SU-DHL-6 (cell line): ENCODE measurements at regions not wholly inside any gene's neighbourhood (a gene's known extent, or its start where the extent isn't known, plus 50 kb on each side); places are given as distances from the start of the nearest gene placed in this dataset.

ENCODE experiments used
- EZH2phosphoT487 ChIP-seq: fragments of 200-600 bp; sonication (generic), shearing (Covaris generic); conservative IDR thresholded peaks from 2 replicates; pipeline ENCODE4 v1.6.1; 2018; ENCODE audit warnings: mild to moderate bottlenecking, antibody characterized with exemption, low read length, moderate library complexity, mixed read lengths
- TF ChIP-seq, protein P1 (sequence below): fragments of 200-600 bp; sonication (generic); IDR thresholded peaks from one replicate; pipeline ENCODE4 v1.5.1; 2017; ENCODE audit warnings: antibody characterized with exemption, mild to moderate bottlenecking, low read length, moderate library complexity; ENCODE audit not compliant: insufficient read depth, poor library complexity, severe bottlenecking

DNA sequence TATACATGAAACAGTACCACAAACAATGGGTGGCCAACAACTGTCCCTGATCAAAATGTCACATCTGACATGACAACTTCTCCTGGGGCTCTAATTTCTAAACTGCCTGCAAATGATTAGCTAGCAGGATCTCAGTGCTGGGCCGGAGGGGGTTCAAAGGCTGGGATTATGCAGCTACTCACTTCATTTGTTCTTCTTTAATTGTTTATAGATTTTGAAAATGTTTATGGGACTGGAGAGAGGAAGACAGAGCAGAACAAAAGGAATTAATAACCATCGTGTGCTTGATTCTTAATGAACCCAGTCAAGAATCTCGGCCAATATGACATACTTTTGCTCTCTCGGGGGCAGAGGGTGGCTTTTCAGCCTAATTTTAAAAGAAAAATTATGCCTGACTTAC is 313.6 kb downstream of the NSG2 start:
- TF ChIP-seq, protein P1, sequence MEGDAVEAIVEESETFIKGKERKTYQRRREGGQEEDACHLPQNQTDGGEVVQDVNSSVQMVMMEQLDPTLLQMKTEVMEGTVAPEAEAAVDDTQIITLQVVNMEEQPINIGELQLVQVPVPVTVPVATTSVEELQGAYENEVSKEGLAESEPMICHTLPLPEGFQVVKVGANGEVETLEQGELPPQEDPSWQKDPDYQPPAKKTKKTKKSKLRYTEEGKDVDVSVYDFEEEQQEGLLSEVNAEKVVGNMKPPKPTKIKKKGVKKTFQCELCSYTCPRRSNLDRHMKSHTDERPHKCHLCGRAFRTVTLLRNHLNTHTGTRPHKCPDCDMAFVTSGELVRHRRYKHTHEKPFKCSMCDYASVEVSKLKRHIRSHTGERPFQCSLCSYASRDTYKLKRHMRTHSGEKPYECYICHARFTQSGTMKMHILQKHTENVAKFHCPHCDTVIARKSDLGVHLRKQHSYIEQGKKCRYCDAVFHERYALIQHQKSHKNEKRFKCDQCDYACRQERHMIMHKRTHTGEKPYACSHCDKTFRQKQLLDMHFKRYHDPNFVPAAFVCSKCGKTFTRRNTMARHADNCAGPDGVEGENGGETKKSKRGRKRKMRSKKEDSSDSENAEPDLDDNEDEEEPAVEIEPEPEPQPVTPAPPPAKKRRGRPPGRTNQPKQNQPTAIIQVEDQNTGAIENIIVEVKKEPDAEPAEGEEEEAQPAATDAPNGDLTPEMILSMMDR: no peak
- no peak for TF ChIP-seq EZH2phosphoT487
